Eye (tissue), 1 donor: ENCODE measurements at regions not wholly inside any gene's neighbourhood (a gene's known extent, or its start where the extent isn't known, plus 50 kb on each side); places are given as distances from the start of the nearest gene placed in this dataset.

Experiments
- DNase-seq: peaks from one replicate; pipeline ENCODE4 v3.0.0-alpha.2; 2015

DNA sequence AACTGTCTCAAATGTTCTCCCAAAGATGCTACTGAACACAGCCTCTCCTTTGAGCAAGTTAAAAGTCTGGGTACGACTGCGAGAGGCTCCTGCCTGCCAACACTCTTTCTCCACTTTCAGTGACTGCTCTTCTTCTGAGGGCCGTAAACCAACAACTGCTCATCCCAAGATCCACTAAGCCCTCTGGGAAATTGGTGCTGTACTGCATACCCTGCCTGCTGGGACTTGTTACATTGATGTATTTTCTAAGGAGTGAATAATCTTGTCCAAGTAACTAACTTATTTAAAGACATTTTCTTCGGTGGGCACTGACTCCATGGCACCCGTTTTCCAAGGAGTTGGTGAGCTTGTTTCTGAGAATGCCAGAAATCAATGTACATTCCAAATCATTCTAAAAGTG is 87.2 kb downstream of the ZNF280B start:
- DNase-seq = no peak

DNA sequence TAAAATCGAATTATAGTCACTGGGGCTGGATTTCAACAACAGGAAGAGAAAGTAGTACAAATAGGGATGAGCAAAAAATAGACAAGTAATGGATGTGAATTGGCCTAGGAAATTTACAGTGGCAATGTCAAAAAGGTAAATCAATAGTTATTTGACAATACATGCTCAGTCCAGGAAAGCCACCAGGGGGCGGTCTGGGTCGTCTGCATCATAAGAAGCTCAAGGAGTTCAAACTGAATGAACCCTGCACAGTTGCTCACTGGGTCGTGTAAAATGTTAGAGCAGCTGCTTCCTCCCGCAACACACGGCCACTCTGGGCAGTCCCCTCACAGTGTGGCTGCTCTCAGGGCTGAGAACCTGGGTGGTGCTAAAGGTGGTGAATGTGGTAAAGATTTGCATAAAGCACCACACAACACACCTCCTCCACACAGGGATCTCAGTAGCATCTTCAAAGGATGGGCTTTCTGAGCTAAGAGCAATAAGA is 85.9 kb downstream of the ZNF280B start:
- peak; percentile 85 for DNase-seq

- no peak for DNase-seq
Observed at GRCh38 chr22:22423681-22424080, 84.9 kb downstream of the ZNF280B start.

- no peak for DNase-seq
Observed at GRCh38 chr22:22424210-22424800, 84.2 kb downstream of the ZNF280B start.

DNA sequence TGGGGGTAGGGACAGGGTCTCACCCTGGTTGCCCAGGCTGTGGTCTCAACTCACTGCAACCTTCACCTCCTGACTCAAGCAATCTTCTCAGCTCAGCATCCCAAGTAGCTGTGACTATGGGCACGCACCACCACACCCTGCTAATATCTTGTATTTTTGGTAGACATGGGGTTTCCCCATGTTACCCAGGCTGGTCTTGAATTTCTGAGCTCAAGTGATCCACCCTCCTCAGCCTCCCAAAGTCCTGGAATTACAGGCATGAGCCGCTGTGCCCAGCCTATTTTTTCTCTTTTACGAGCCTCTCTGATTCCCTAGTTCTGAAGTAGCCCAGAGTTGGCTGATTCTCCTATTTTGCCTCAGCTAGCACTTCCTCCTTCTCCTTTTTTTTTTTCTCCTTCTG is 83.6 kb downstream of the ZNF280B start:
- DNase-seq = no peak

- DNase-seq = no peak
Observed at GRCh38 chr22:22425356-22425755, 83.2 kb downstream of the ZNF280B start.

DNA sequence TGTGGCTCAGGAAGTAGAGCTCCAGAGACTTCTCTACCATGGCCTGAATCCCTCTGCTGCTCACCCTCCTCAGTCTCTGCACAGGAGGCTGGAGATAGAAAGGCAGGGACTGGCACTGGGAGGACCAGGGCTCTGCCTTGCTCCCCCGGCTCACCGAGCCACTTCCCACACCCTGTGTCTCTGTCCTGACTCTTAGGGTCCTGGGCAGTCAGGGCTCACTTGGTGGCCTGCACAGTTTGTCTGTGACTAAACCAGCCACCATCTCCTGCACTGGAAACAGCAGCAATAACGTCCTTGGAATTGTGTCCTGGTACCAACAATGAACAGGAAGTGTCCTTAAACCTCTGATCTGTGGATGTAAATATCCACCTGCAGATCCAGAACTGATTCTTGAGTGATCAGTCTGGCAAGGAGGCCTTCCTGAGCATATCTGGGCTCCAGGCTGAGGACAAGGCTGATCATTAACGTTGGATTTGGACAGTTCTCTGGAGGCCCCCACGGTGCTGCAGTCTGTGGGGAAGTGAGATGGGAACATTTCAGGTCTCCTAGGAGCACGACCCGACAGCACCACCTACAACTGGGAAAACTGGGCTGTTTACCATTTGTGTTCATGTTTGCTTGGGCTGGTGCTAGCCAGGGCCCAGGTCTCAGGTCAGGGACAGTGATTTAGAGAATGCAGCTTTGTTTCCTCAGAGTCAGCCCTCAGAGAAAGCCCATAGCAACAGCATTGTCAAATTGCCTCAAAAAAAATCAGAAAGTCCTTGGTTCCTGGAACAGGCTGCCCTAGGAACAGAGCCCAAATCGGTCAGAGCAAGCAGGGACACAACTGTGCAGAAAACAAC is 82.5 kb downstream of the ZNF280B start:
- DNase-seq = no peak

DNA sequence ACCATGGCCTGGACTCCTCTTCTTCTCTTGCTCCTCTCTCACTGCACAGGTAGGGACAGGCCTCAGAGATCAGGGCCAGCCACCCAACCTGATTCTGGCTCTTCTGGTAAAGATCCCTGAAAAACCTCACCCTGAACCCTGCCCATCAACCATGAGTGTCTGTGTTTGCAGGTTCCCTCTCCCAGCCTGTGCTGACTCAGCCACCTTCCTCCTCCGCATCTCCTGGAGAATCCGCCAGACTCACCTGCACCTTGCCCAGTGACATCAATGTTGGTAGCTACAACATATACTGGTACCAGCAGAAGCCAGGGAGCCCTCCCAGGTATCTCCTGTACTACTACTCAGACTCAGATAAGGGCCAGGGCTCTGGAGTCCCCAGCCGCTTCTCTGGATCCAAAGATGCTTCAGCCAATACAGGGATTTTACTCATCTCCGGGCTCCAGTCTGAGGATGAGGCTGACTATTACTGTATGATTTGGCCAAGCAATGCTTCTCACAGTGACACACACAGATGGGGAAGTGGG is 80.9 kb downstream of the ZNF280B start:
- DNase-seq = no peak

DNA sequence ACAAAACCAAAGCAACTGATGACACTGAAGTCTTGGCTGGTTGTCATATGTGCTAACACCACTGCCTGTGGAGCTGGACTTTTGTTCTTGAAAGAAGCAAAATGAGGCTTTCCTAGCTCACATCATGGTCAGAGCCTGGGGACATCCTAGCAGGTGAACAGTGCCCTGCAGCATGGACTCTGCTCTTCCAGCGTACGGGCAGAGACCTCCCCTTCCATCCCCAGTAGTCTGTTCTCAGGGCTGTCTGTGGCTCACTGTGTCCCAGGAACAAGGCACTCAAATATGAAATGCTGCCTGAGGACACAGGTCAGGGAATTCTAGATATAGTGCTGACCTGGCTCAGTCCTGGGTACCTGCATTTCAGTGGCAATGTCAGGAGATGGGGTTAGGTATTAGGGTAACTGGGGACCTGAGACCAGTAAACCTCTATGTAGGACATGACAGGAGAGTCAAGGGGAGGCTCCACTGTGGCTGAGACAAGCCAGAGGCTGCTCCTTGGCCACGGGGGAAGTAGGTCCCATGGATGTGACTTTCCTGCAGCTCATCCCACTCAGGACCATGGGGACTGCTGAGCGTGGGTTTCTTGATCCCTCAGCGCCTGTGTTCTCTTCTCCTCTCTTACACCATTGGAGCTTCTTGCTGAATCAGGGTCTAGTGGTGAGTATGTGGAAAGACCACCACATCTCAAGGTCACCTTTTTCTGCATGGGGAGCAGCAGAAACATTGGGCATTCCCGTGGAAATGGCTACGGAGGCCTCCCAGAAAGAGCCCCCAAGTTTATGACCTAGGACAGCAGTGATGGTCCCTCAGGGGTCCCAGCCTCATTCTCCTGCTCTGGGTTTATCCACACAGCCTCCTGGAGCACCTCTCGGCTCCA is 80.1 kb downstream of the ZNF280B start:
- no peak for DNase-seq

DNA sequence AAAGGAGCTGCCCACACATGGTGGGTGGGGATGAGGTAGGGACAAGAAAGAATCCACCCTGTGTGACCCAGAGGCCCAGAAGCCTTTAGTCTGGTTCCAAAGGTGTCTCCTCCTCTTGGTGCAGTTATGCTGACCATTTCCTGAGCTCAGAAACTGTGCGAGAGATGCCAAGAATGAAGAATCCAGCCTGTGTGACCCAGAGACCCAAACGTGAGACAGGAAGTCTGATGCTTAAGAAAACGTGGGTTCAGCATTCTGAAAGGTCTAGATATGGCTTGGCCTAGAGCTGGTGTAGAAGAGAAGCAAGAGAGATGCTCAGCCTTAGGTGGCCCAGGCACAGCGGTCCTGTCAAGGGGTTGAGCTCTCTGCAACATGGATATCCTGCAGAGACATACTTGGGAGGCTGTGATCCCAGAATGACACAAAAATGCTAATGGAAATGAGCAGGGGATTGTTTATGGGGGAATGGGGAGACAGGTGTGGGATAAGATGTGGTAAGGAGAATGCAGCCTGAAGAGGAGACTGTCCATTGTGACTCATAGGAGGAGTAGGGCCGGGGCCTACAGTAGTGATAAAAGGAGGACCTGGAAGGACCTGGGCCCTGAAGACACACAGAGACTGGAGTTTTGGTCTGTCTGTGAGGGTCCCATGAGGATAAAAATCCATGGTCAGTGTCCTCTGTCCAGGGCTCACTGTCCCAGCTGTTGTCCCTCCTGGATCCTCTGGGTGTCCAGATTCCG is 79.0 kb downstream of the ZNF280B start:
- DNase-seq = no peak

- DNase-seq = no peak
Observed at GRCh38 chr22:22430111-22430820, 78.3 kb downstream of the ZNF280B start.

- peak; percentile 79 for DNase-seq
Observed at GRCh38 chr22:22431271-22432220, 77.0 kb downstream of the ZNF280B start.

- DNase-seq = no peak
Observed at GRCh38 chr22:22432479-22432878, 76.1 kb downstream of the ZNF280B start.

DNA sequence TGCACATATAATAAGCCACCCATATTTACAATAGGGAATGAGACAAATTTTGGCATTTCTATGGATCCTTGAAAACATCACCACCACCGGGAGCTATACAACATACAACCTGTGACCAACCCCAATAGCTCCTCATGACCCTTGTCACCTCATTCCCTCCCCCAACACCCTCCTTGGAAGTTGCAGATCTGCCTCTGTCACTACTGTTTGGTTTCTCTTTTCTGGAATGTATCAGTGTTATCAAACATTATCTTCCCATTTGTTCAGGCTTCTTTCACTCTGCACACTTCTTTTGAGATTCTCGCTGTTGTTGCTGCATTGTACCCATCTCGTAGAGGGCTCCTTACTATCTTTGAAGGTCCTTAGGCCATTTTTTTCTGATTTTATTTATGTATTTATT is 75.6 kb downstream of the ZNF280B start:
- DNase-seq = no peak

DNA sequence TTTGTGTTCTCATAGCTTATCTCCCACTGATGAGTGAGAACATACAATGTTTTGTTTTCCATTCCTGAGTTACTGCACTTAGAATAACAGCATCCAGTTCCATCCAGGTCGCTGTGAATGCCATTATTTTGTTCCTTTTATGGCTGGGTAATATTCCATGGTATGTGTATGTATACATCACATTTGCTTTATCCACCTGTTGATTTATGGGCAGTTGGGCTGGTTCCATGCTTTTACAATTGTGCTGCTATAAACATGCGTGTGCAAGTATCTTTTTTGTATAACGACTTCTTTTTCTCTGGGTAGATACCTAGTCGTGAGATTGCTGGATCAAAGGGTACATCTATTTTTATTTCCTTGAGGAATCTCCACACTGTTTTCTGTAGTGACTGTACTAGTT is 74.8 kb downstream of the ZNF280B start:
- no peak for DNase-seq
